ENCODE measurements at regions not wholly inside any gene's neighbourhood (a gene's known extent, or its start where the extent isn't known, plus 50 kb on each side); places are given as distances from the start of the nearest gene placed in this dataset.
A peak's percentile ranks its signal among the peaks of the same experiment; 100 is the strongest.

GRCh38 chr13:111514610-111515306, 194.3 kb downstream of the TEX29 start:
- peaks cover 7% of the 10 kb centered on the region for H3K27me3 Mint-ChIP-seq (ENCODE audit: low read depth)
- H3K4me3 Mint-ChIP-seq = no peak overlapping the region
- H3K36me3 Mint-ChIP-seq (ENCODE audit: insufficient read depth) = no peaks in the 10 kb centered on the region
- ATAC-seq = peak in 1 of 2 donors; percentile 17
- H3K9me3 Mint-ChIP-seq = no peaks in the 10 kb centered on the region
- no peak for DNase-seq
- H3K4me1 Mint-ChIP-seq (ENCODE audit: low read depth) = no peaks in the 10 kb centered on the region

- DNase-seq (no peak), ATAC-seq (no peak)
- Mint-ChIP-seq H3K27me3 (ENCODE audit: low read depth) (peaks cover 7% of the 10 kb centered on the region), H3K36me3 (ENCODE audit: insufficient read depth) (no peaks in the 10 kb centered on the region), H3K4me3 (no peak overlapping the region), H3K9me3 (no peaks in the 10 kb centered on the region), H3K4me1 (ENCODE audit: low read depth) (no peaks in the 10 kb centered on the region)
Measured at GRCh38 chr13:111515307-111515617, 194.8 kb downstream of the TEX29 start.

GRCh38 chr13:111515635-111516034, 195.2 kb downstream of the TEX29 start:
- peaks cover 7% of the 10 kb centered on the region for H3K27me3 Mint-ChIP-seq (ENCODE audit: low read depth)
- ATAC-seq (no peak), DNase-seq (no peak)
- no peaks in the 10 kb centered on the region for H3K9me3 Mint-ChIP-seq
- no peaks in the 10 kb centered on the region for H3K4me1 Mint-ChIP-seq (ENCODE audit: low read depth)
- no peaks in the 10 kb centered on the region for H3K36me3 Mint-ChIP-seq (ENCODE audit: insufficient read depth)
- H3K4me3 Mint-ChIP-seq = no peak overlapping the region

- H3K27me3 Mint-ChIP-seq (ENCODE audit: low read depth) = peaks cover 10% of the 10 kb centered on the region
- no peaks in the 10 kb centered on the region for H3K4me1 Mint-ChIP-seq (ENCODE audit: low read depth)
- no peak overlapping the region for H3K4me3 Mint-ChIP-seq
- H3K36me3 Mint-ChIP-seq (ENCODE audit: insufficient read depth) = no peaks in the 10 kb centered on the region
- DNase-seq (no peak), ATAC-seq (no peak)
- H3K9me3 Mint-ChIP-seq = no peaks in the 10 kb centered on the region
Measured at GRCh38 chr13:111516712-111517640, 196.5 kb downstream of the TEX29 start.

GRCh38 chr13:111517641-111518010, 197.2 kb downstream of the TEX29 start:
- Mint-ChIP-seq H3K9me3 (no peaks in the 10 kb centered on the region), H3K36me3 (ENCODE audit: insufficient read depth) (no peaks in the 10 kb centered on the region), H3K27me3 (ENCODE audit: low read depth) (peaks cover 11% of the 10 kb centered on the region), H3K4me1 (ENCODE audit: low read depth) (no peaks in the 10 kb centered on the region), H3K4me3 (no peak overlapping the region)
- no peak for ATAC-seq
- DNase-seq = no peak

- DNase-seq (no peak), ATAC-seq (no peak)
- H3K4me1 Mint-ChIP-seq (ENCODE audit: low read depth) = no peaks in the 10 kb centered on the region
- H3K4me3 Mint-ChIP-seq = no peak overlapping the region
- H3K9me3 Mint-ChIP-seq = no peaks in the 10 kb centered on the region
- peaks cover 11% of the 10 kb centered on the region for H3K27me3 Mint-ChIP-seq (ENCODE audit: low read depth)
- H3K36me3 Mint-ChIP-seq (ENCODE audit: insufficient read depth) = no peaks in the 10 kb centered on the region
Measured at GRCh38 chr13:111518161-111518792, 197.8 kb downstream of the TEX29 start.

GRCh38 chr13:111519041-111519440, 198.6 kb downstream of the TEX29 start:
- no peaks in the 10 kb centered on the region for H3K4me1 Mint-ChIP-seq (ENCODE audit: low read depth)
- H3K4me3 Mint-ChIP-seq = no peak overlapping the region
- ATAC-seq (no peak), DNase-seq (no peak)
- H3K36me3 Mint-ChIP-seq (ENCODE audit: insufficient read depth) = no peaks in the 10 kb centered on the region
- H3K27me3 Mint-ChIP-seq (ENCODE audit: low read depth) = peaks cover 11% of the 10 kb centered on the region
- H3K9me3 Mint-ChIP-seq = no peaks in the 10 kb centered on the region

GRCh38 chr13:111519490-111520170, 199.2 kb downstream of the TEX29 start:
- ATAC-seq = no peak
- no peaks in the 10 kb centered on the region for H3K4me1 Mint-ChIP-seq (ENCODE audit: low read depth)
- peaks cover 11% of the 10 kb centered on the region for H3K27me3 Mint-ChIP-seq (ENCODE audit: low read depth)
- no peaks in the 10 kb centered on the region for H3K36me3 Mint-ChIP-seq (ENCODE audit: insufficient read depth)
- H3K4me3 Mint-ChIP-seq = no peak overlapping the region
- DNase-seq = no peak
- H3K9me3 Mint-ChIP-seq = no peaks in the 10 kb centered on the region

- Mint-ChIP-seq H3K27me3 (ENCODE audit: low read depth) (peaks cover 8% of the 10 kb centered on the region), H3K9me3 (no peaks in the 10 kb centered on the region), H3K36me3 (ENCODE audit: insufficient read depth) (no peaks in the 10 kb centered on the region), H3K4me3 (no peak overlapping the region), H3K4me1 (ENCODE audit: low read depth) (no peaks in the 10 kb centered on the region)
- ATAC-seq (no peak), DNase-seq (no peak)
Measured at GRCh38 chr13:111521030-111521429, 200.6 kb downstream of the TEX29 start.

- H3K27me3 Mint-ChIP-seq (ENCODE audit: low read depth) = peaks cover 8% of the 10 kb centered on the region
- no peak for ATAC-seq
- no peaks in the 10 kb centered on the region for H3K9me3 Mint-ChIP-seq
- H3K4me3 Mint-ChIP-seq = no peak overlapping the region
- H3K4me1 Mint-ChIP-seq (ENCODE audit: low read depth) = no peaks in the 10 kb centered on the region
- H3K36me3 Mint-ChIP-seq (ENCODE audit: insufficient read depth) = no peaks in the 10 kb centered on the region
- no peak for DNase-seq
Measured at GRCh38 chr13:111521691-111522229, 201.3 kb downstream of the TEX29 start.

- no peaks in the 10 kb centered on the region for H3K4me1 Mint-ChIP-seq (ENCODE audit: low read depth)
- H3K4me3 Mint-ChIP-seq = no peak overlapping the region
- no peaks in the 10 kb centered on the region for H3K9me3 Mint-ChIP-seq
- H3K36me3 Mint-ChIP-seq (ENCODE audit: insufficient read depth) = no peaks in the 10 kb centered on the region
- peaks cover 11% of the 10 kb centered on the region for H3K27me3 Mint-ChIP-seq (ENCODE audit: low read depth)
- DNase-seq (no peak), ATAC-seq (no peak)
Measured at GRCh38 chr13:111525320-111526118, 205.1 kb downstream of the TEX29 start.

GRCh38 chr13:111526922-111527321, 206.5 kb downstream of the TEX29 start:
- Mint-ChIP-seq H3K4me1 (ENCODE audit: low read depth) (no peaks in the 10 kb centered on the region), H3K4me3 (no peak overlapping the region), H3K36me3 (ENCODE audit: insufficient read depth) (no peaks in the 10 kb centered on the region), H3K9me3 (no peaks in the 10 kb centered on the region), H3K27me3 (ENCODE audit: low read depth) (peaks cover 13% of the 10 kb centered on the region)
- ATAC-seq (no peak), DNase-seq (no peak)

GRCh38 chr13:111527614-111528229, 207.3 kb downstream of the TEX29 start:
- H3K4me1 Mint-ChIP-seq (ENCODE audit: low read depth) = no peaks in the 10 kb centered on the region
- H3K27me3 Mint-ChIP-seq (ENCODE audit: low read depth) = peaks cover 14% of the 10 kb centered on the region
- no peak overlapping the region for H3K4me3 Mint-ChIP-seq
- H3K36me3 Mint-ChIP-seq (ENCODE audit: insufficient read depth) = no peaks in the 10 kb centered on the region
- no peak for DNase-seq
- ATAC-seq = no peak
- no peaks in the 10 kb centered on the region for H3K9me3 Mint-ChIP-seq

Data from activated T-cell treated with anti-CD3 and anti-CD28 coated beads, Interleukin-2, amount 50 U/mL, for 4 hours (primary cell).